HG02798 (cell line): ENCODE measurements at regions not wholly inside any gene's neighbourhood (a gene's known extent, or its start where the extent isn't known, plus 50 kb on each side); places are given as distances from the start of the nearest gene placed in this dataset.

Source experiments
- ATAC-seq: cut with Tn5 transposase; IDR thresholded peaks from one replicate; pipeline ENCODE4 v1.9.1; 2021; ENCODE audit warnings: mild to moderate bottlenecking; ENCODE audit not compliant: unreplicated experiment, poor library complexity

- ATAC-seq: no peak
Observed at GRCh38 chr2:106624787-106625380, 137.7 kb downstream of the CD8B2 start.

GRCh38 chr2:106628377-106628776 is 141.2 kb downstream of the CD8B2 start:
- no peak for ATAC-seq

DNA sequence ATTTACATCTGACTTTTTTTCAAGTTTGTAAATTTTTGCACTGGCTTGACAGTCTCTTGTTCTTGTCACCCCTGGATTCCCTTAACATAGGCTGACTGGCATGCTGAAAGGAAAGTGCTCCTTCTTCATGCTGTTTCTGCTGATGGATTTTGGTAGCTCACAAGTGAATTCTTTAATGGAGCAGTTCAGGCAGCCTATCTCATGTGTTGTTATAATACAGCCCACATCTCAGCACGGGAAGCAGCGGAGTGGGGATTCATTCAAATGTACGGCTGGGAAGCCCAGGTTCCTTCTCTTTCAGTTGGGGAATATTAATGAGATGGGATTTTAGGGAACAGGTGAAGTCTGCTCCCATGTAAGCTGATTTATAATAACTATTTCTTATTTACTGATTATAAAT is 142.8 kb downstream of the CD8B2 start:
- no peak for ATAC-seq

- ATAC-seq: no peak
Observed at GRCh38 chr2:106631281-106631680, 144.1 kb downstream of the CD8B2 start.

DNA sequence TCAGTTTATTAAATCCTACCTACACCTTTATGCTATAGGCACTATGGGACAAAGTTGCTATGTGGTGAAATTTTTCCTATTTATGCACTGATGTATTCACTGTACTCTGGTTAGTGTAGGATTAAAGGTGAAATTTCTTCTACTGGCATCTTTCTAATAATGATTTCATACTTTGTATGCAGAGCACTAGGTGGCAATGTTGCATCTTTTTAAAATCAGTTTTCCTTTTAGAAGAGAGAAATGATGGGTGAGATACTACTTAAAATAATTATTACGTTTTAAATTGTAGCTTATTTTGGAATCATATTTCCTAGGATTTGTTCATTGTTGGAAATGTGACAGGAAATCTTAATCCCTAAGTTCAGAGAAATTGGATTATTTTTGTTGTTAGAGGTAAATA is 150.9 kb downstream of the CD8B2 start:
- no peak for ATAC-seq

DNA sequence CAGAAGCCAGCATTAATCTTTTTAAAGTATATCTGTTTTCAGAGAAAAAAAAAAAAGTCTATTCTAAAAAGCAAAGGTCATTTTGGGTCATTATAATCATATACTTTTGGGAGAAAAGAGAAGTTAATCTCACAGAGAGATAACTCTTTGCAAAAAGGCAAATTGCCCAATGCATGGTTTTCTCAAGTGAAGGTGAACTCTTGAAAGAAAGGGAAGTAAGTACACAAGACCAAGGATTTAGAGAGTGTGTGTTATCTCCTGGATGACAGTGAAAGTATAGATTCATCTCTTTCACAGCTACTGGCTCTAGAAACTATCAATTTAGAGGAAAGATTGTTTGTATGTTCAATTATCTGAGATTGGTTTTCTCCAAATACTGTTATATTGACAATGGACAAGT is 151.4 kb downstream of the CD8B2 start:
- ATAC-seq: no peak

DNA sequence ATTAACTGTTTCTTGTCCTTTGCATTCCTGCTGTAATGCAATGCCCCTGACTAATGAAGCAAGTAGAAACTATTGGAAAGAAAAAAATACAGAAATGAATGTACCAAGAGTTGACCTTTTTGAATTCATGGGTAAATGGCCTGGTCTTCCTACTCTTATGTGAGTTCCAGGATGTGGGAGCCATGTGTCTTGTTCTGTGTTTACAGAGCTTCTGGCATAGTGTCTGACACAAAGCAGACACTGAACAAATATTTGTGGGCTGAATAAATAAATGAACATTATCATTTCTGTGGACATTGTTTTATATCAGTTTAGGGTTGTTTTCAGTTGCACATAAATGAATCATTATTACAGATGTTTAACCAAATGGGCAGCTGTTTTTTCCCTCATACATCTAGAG is 155.5 kb downstream of the CD8B2 start:
- no peak for ATAC-seq

DNA sequence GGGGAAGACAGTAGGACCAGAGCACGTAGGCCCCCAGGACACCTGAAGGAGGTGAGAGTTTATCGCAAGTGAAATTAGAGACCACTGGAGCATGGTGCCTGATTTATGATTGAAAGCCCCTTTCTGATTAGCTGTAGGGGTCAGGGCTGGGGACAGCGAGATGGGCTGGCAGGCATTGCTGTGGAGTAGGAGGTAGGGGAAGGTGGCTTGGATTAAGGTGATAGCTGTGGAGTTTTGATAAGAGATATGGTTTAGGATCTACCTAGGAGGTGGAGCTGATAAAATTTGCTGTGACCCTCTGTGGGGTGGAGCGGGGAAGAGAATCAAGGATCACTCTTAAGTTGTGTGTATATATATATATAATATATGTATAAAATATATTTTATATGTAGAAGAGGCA is 157.5 kb downstream of the CD8B2 start:
- no peak for ATAC-seq

- ATAC-seq: no peak
Observed at GRCh38 chr2:106646605-106647004, 159.4 kb downstream of the CD8B2 start.

DNA sequence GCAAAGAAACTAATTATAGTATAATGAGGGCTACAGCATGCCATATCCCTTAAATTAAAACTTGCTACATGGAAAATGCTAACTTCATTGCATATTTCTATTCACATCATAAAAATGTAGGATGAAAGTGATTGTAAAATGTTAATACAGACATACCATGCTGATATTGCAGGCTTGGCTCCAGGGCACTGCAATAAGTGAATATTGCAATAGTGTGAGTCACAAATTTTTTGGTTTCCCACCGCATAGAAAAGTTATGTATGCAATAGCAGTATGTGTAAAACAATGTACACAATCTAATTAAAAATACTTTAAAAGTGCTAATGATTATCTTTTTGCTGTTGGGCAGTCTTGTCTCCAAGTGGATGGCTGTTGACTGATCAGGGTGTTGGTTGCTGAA is 162.1 kb downstream of the CD8B2 start:
- ATAC-seq: no peak

DNA sequence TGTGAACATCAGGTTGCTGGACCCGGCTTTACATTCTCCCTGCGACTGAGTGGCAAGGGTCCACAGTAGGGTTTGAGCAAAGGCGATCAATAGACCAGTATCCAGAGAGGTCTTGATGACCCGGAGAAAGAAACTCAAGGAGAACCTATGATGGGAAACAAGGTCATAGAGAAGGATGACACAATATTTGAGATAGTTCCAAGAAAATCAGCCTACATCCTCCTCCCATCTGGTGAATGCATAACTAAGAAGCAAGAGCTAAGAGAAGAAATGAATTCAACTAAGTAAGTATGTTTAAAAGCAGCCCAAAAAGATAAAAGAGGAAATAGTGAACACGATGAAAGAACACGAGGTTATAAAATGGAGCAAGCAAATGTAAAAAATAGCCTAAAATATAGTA is 166.3 kb downstream of the CD8B2 start:
- ATAC-seq: no peak

DNA sequence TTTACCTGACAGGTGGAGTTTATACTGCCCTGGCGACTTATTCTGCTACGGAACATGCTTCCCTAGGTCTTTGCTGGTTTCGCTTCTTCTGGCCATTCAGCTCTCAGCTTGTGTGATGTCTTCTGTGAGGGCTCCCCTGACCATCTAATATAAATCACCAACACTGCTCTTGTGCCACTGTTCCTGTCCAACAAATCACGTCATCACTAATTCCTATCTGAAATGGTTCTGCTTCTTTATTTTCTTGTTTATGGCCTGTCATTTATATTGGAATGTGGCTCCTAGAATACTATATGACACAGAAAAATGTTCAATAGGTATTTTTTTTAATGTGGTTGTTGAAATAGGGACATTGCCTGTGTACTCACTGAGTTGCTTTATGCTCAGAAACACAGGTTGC is 171.5 kb downstream of the CD8B2 start:
- no peak for ATAC-seq

DNA sequence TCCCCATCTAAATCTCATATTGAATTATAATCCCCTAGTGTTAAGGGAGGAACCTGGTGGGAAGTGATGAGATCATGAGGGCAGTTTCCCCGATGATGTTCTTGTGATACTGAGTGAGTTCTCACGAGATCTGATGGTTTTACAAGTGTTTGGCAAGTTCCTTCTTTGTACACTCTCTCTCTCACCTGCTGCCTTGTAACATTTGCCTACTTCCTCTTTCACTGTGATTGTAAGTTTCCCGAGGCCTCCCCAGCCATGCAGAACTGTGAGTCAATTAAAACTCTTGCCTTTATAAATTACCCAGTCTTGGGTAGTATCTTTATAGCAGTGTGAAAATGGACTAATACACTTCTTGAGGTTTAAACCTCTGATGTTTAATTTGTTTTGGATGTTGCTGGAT is 177.5 kb downstream of the CD8B2 start:
- ATAC-seq: peak; percentile 46

GRCh38 chr2:106667478-106668070 is 180.4 kb downstream of the CD8B2 start:
- ATAC-seq: no peak

GRCh38 chr2:106685180-106685897 is 198.2 kb downstream of the CD8B2 start:
- ATAC-seq: no peak

GRCh38 chr2:106686814-106687213 is 199.2 kb downstream of the ST6GAL2 start:
- no peak for ATAC-seq

GRCh38 chr2:106694964-106695470 is 190.9 kb downstream of the ST6GAL2 start:
- ATAC-seq: no peak

- no peak for ATAC-seq
Observed at GRCh38 chr2:106695919-106696318, 190.0 kb downstream of the ST6GAL2 start.

DNA sequence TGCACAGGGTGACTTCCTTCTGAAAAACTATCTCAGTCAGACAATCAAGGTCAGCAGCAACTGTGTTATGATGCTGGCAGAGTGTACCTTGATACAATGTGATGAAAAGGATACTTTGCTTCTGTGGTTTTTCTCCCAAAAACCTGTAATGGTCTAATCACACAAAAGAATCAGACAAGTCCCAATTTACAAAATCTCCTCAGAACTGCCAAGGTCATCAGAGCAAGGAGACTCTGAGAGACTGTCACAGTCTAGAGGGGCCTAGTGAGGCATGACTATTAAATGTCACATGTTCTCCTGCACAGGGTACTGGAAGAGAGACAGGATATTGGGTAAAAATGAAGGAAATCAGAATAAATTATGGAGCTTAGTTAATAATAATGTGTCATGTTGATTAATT is 185.4 kb downstream of the ST6GAL2 start:
- no peak for ATAC-seq

- ATAC-seq: no peak
Observed at GRCh38 chr2:106701203-106702022, 184.6 kb downstream of the ST6GAL2 start.

DNA sequence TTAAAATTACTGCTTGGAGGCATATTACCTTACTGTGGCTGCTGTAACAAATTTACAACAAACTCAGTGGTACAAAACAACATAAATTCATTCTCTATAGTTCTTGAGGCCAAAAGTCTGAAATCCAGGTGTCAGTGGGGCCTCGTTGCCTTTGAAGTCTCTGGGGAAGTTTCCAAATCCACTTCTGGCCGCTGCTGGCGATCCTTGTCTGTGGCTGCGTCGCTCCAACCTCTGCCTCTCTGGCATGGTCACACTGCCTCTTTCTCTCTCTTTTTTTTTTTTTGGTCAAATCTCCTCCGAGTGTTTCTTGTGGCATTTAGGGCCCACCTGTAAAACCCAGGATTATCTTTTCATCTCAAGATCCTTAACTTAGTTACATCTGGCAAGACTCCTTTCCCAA is 182.8 kb downstream of the ST6GAL2 start:
- no peak for ATAC-seq
